Osteoblast (primary cell): ENCODE measurements at regions not wholly inside any gene's neighbourhood (a gene's known extent, or its start where the extent isn't known, plus 50 kb on each side); places are given as distances from the start of the nearest gene placed in this dataset.

Experiments used
- DNase-seq: peaks from one replicate; pipeline ENCODE4 v3.0.0; 2011; ENCODE audit warnings: low spot score, mixed read lengths; ENCODE audit not compliant: insufficient read length; ENCODE audit errors: missing footprints
- H2AFZ ChIP-seq: 2 replicates; pipeline ENCODE4 v1.6.0; 2011; ENCODE audit warnings: mild to moderate bottlenecking, low read length
- H3K27ac ChIP-seq: 2 replicates; pipeline ENCODE4 v1.5.1; 2011; ENCODE audit warnings: mild to moderate bottlenecking, low read depth, low read length, moderate library complexity
- H3K27me3 ChIP-seq: 2 replicates; pipeline ENCODE4 v1.6.0; 2012; ENCODE audit warnings: mild to moderate bottlenecking, control low read depth, inconsistent platforms, low read length, moderate library complexity; ENCODE audit not compliant: insufficient read depth
- H3K36me3 ChIP-seq: 2 replicates; pipeline ENCODE4 v1.5.1; 2011; ENCODE audit warnings: mild to moderate bottlenecking, low read length, control low read depth, moderate library complexity; ENCODE audit not compliant: insufficient read depth
- H3K4me1 ChIP-seq: 2 replicates; pipeline ENCODE4 v1.5.1; 2011; ENCODE audit warnings: mild to moderate bottlenecking, low read length, control low read depth, moderate library complexity; ENCODE audit not compliant: insufficient read depth
- H3K4me2 ChIP-seq: 2 replicates; pipeline ENCODE4 v1.6.0; 2011; ENCODE audit warnings: mild to moderate bottlenecking, low read length; ENCODE audit not compliant: insufficient read depth
- H3K4me3 ChIP-seq: fragments of 200-600 bp; sonication (generic); 3 replicates; pipeline ENCODE4 v1.5.1; 2012; ENCODE audit warnings: mild to moderate bottlenecking, low read length, inconsistent platforms; ENCODE audit not compliant: insufficient read depth
- H3K79me2 ChIP-seq: 2 replicates; pipeline ENCODE4 v1.6.0; 2012; ENCODE audit warnings: mild to moderate bottlenecking, low read length, control low read depth, inconsistent platforms; ENCODE audit not compliant: insufficient read depth
- H3K9me3 ChIP-seq: 2 replicates; pipeline ENCODE4 v1.5.1; 2011; ENCODE audit warnings: low read depth, low read length, control low read depth
- H4K20me1 ChIP-seq: 2 replicates; pipeline ENCODE4 v1.6.0; 2012; ENCODE audit warnings: mild to moderate bottlenecking, low read length, control low read depth; ENCODE audit not compliant: insufficient read depth
- CTCF ChIP-seq: IDR thresholded peaks from 2 replicates; pipeline ENCODE4 v1.5.1; 2011; ENCODE audit warnings: mild to moderate bottlenecking, low read depth, low read length, moderate library complexity; ENCODE audit errors: extremely low read depth

- peak overlapping the region; percentile 64 for H3K27ac ChIP-seq
- no peaks in the 10 kb centered on the region for H4K20me1 ChIP-seq
- no peak overlapping the region for H3K4me3 ChIP-seq
- no peaks in the 10 kb centered on the region for H3K27me3 ChIP-seq
- H3K4me2 ChIP-seq = no peak overlapping the region
- H3K36me3 ChIP-seq = no peaks in the 10 kb centered on the region
- peaks cover 15% of the 10 kb centered on the region for H3K4me1 ChIP-seq
- TF ChIP-seq CTCF = no peak
- no peak overlapping the region for H2AFZ ChIP-seq
- no peaks in the 10 kb centered on the region for H3K79me2 ChIP-seq
- H3K9me3 ChIP-seq = peaks cover 2% of the 10 kb centered on the region
- no peak for DNase-seq
Observed at GRCh38 chrX:22396408-22396807, 123.7 kb downstream of the CBLL2 start.

- no peak for TF ChIP-seq CTCF
- H3K27me3 ChIP-seq = no peaks in the 10 kb centered on the region
- peaks cover 2% of the 10 kb centered on the region for H3K9me3 ChIP-seq
- no peak overlapping the region for H3K4me2 ChIP-seq
- H4K20me1 ChIP-seq = no peaks in the 10 kb centered on the region
- H3K36me3 ChIP-seq = no peaks in the 10 kb centered on the region
- peak overlapping the region; percentile 64 for H3K27ac ChIP-seq
- no peak overlapping the region for H3K4me3 ChIP-seq
- H2AFZ ChIP-seq = no peak overlapping the region
- H3K4me1 ChIP-seq = peaks cover 15% of the 10 kb centered on the region
- H3K79me2 ChIP-seq = no peaks in the 10 kb centered on the region
- DNase-seq = no peak
Observed at GRCh38 chrX:22397566-22397965, 124.9 kb downstream of the CBLL2 start.

- Histone ChIP-seq H3K4me1 (peaks cover 15% of the 10 kb centered on the region), H3K4me3 (no peak overlapping the region), H2AFZ (no peak overlapping the region), H3K9me3 (peaks cover 2% of the 10 kb centered on the region), H3K27ac (peak overlapping the region; percentile 3), H4K20me1 (no peaks in the 10 kb centered on the region), H3K27me3 (no peaks in the 10 kb centered on the region), H3K79me2 (no peaks in the 10 kb centered on the region), H3K4me2 (no peak overlapping the region), H3K36me3 (no peaks in the 10 kb centered on the region)
- DNase-seq = no peak
- no peak for TF ChIP-seq CTCF
Observed at GRCh38 chrX:22399437-22400192, 126.9 kb downstream of the CBLL2 start.

- Histone ChIP-seq H3K27me3 (no peaks in the 10 kb centered on the region), H2AFZ (no peak overlapping the region), H3K4me2 (no peak overlapping the region), H3K79me2 (no peaks in the 10 kb centered on the region), H3K9me3 (peaks cover 2% of the 10 kb centered on the region), H3K27ac (no peak overlapping the region), H4K20me1 (no peaks in the 10 kb centered on the region), H3K36me3 (no peaks in the 10 kb centered on the region), H3K4me1 (no peaks in the 10 kb centered on the region), H3K4me3 (no peak overlapping the region)
- no peak for DNase-seq
- TF ChIP-seq CTCF = no peak
Observed at GRCh38 chrX:22404297-22404696, 131.6 kb downstream of the CBLL2 start.
